Peyer's patch (tissue), 4 donors: ENCODE measurements at regions not wholly inside any gene's neighbourhood (a gene's known extent, or its start where the extent isn't known, plus 50 kb on each side); places are given as distances from the start of the nearest gene placed in this dataset.

Source experiments
- DNase-seq, 3 donors: peaks; one replicate each; pipeline ENCODE4 v3.0.0-alpha.2; 2017 to 2019
- H3K27ac ChIP-seq, 4 donors: fragments of 200-600 bp; sonication (generic); one replicate each; pipeline ENCODE4 v1.5.1; 2016 to 2019
- H3K27me3 ChIP-seq, 2 donors: fragments of 200-600 bp; sonication (generic); one replicate each; pipeline ENCODE4 v1.5.1; 2019
- H3K36me3 ChIP-seq, 3 donors: fragments of 200-600 bp; sonication (generic); one replicate each; pipeline ENCODE4 v1.5.1; 2016 to 2019
- H3K4me1 ChIP-seq, 4 donors: fragments of 200-600 bp; sonication (generic); one replicate each; pipeline ENCODE4 v1.5.1; 2016 to 2019
- H3K4me3 ChIP-seq, 4 donors: fragments of 200-600 bp; sonication (generic); 1 replicate in 3 of 4; 2 replicates in 1 of 4; pipeline ENCODE4 v1.5.1; 2016 to 2019; ENCODE audit warnings: mild to moderate bottlenecking in 1 of 4
- H3K9me3 ChIP-seq, 4 donors: fragments of 200-600 bp; sonication (generic); one replicate each; pipeline ENCODE4 v1.5.1; 2016 to 2019; ENCODE audit warnings: mild to moderate bottlenecking in 1 of 4
- POLR2A ChIP-seq, 2 donors: fragments of 450-650 bp; IDR thresholded peaks; one replicate each; pipeline ENCODE4 v1.5.1; 2017; ENCODE audit warnings: antibody characterized with exemption in 2 of 2, mild to moderate bottlenecking in 2 of 2, moderate library complexity in 2 of 2
- TF ChIP-seq, protein P1 (sequence below), 6 experiments: fragments of 450-650 bp in 4 of 6; fragments of 200-600 bp in 2 of 6; sonication (generic) in 1 of 6; IDR thresholded peaks; one replicate each; pipeline ENCODE4 v1.5.1; 2017 to 2019; ENCODE audit warnings: antibody characterized with exemption in 6 of 6, mild to moderate bottlenecking in 3 of 6, moderate library complexity in 1 of 6

DNA sequence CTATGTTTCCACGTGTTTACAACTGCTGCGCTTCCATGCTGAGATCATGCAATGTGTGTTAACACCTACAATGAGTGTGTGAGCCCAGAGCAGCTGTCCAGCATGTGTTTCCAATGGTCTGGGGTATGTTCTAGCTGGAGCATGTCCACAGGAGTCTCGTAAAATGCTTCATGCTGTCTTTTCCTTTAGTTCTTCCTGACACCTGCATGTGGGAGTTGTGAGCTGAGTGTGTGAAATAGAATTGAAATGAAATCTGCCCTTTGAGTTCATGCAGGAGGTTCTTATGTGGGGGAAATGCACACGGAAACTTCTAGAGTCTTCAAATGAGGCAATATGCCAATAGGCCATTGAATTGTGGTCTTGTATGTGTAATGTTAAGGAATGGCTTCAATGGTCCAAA, 205.1 kb downstream of the RND3 start:
- no peaks in the 10 kb centered on the region for H3K27me3 ChIP-seq
- peaks cover 0 to 3% (median 0%) of the 10 kb centered on the region in 4 donors for H3K4me1 ChIP-seq
- DNase-seq, result no peak
- TF ChIP-seq POLR2A (IDR thresholded peaks at IDR 0.05), result no peak
- TF ChIP-seq, protein P1, sequence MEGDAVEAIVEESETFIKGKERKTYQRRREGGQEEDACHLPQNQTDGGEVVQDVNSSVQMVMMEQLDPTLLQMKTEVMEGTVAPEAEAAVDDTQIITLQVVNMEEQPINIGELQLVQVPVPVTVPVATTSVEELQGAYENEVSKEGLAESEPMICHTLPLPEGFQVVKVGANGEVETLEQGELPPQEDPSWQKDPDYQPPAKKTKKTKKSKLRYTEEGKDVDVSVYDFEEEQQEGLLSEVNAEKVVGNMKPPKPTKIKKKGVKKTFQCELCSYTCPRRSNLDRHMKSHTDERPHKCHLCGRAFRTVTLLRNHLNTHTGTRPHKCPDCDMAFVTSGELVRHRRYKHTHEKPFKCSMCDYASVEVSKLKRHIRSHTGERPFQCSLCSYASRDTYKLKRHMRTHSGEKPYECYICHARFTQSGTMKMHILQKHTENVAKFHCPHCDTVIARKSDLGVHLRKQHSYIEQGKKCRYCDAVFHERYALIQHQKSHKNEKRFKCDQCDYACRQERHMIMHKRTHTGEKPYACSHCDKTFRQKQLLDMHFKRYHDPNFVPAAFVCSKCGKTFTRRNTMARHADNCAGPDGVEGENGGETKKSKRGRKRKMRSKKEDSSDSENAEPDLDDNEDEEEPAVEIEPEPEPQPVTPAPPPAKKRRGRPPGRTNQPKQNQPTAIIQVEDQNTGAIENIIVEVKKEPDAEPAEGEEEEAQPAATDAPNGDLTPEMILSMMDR (IDR thresholded peaks at IDR 0.05), result no peak
- no peak overlapping the region for H3K4me3 ChIP-seq
- H3K9me3 ChIP-seq, result no peaks in the 10 kb centered on the region
- no peak overlapping the region for H3K27ac ChIP-seq
- H3K36me3 ChIP-seq, result no peaks in the 10 kb centered on the region

DNA sequence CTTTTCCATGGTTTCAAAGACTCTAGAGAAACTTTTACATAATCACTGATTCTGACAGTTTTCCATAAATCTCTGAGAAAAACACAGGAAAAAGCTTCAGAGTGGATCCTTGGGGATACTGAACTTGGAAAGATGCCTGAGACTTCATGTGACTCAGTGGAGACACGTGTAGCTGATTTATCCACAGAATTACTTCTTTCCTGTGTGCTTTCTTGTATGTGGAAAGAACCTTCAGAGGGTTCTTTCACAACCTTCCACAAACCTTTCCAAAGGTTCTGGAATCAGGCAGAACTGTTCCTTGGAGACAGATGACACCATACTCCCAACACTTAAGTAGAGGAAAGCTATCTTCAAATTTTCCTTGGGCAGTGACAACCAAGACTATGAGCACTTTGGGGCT, 207.2 kb downstream of the RND3 start:
- Histone ChIP-seq H3K36me3 (no peaks in the 10 kb centered on the region), H3K27ac (peak overlapping the region in 1 of 4 donors; percentile 32), H3K4me1 (peaks cover 0 to 3% (median 0%) of the 10 kb centered on the region in 4 donors), H3K9me3 (no peaks in the 10 kb centered on the region), H3K27me3 (no peaks in the 10 kb centered on the region), H3K4me3 (no peak overlapping the region)
- no peak for DNase-seq
- TF ChIP-seq, protein P1 (IDR thresholded peaks at IDR 0.05), result no peak
- no peak for TF ChIP-seq POLR2A (IDR thresholded peaks at IDR 0.05)

- Histone ChIP-seq H3K27ac (peak overlapping the region in 1 of 4 donors; percentile 32), H3K9me3 (no peaks in the 10 kb centered on the region)
- TF ChIP-seq, protein P1 (IDR thresholded peaks at IDR 0.05), result no peak
- TF ChIP-seq POLR2A (IDR thresholded peaks at IDR 0.05), result no peak
These were observed 207.8 kb downstream of the RND3 start for GRCh38 chr2:150279686-150280085.

DNA sequence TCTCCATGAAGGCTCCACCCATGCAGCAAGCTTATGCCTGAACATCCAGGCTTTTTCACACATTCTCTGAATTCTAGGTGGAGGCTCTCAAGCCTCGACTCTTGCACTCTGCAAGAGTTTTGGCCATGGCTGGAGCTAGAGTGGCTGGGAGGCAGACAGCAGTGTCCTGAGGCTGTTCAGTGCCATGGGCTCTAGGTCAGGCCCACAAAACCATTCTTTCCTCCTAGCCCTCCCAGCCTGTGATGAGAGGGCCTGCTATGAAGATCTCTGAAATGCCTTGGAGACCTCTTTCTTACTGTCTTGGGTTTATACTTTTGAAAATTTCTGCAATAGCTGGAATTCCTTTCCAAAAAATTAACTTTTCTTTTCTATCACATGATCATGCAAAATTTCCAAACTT, 210.7 kb downstream of the RND3 start:
- Histone ChIP-seq H3K36me3 (no peaks in the 10 kb centered on the region), H3K27ac (no peak overlapping the region), H3K4me3 (no peak overlapping the region), H3K4me1 (peaks cover 0 to under 1% (median 0%) of the 10 kb centered on the region in 4 donors), H3K9me3 (no peaks in the 10 kb centered on the region), H3K27me3 (no peaks in the 10 kb centered on the region)
- TF ChIP-seq, protein P1 (IDR thresholded peaks at IDR 0.05), result no peak
- TF ChIP-seq POLR2A (IDR thresholded peaks at IDR 0.05), result no peak
- no peak for DNase-seq

More at GRCh38 chr2:150279686-150280085, 207.8 kb downstream of the RND3 start:
- H3K4me3 ChIP-seq, result no peak overlapping the region
- peaks cover 0 to 3% (median 0%) of the 10 kb centered on the region in 4 donors for H3K4me1 ChIP-seq
- DNase-seq, result no peak
- H3K27me3 ChIP-seq, result no peaks in the 10 kb centered on the region
- no peaks in the 10 kb centered on the region for H3K36me3 ChIP-seq

DNA sequence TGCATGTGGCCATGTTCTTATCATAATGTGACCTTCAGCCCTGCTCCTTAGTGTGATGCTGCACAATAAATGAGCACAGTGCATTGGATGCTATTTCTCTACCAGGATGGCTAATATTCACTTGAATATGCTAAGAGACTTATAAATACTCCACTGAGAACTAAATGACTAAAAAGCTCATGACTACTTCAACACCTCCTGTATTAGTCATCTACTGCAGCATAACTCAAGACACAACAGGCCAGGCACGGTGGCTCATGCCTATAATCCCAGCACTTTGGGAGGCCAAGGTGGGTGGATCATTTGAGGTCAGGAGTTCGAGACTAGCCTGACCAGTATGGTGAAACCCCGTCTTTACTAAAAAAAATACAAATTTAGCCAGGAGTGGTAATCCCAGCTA, 213.4 kb downstream of the RND3 start:
- H3K36me3 ChIP-seq, result no peaks in the 10 kb centered on the region
- H3K9me3 ChIP-seq, result no peaks in the 10 kb centered on the region
- no peak for DNase-seq
- no peaks in the 10 kb centered on the region for H3K4me1 ChIP-seq
- no peak for TF ChIP-seq POLR2A (IDR thresholded peaks at IDR 0.05)
- TF ChIP-seq, protein P1 (IDR thresholded peaks at IDR 0.05), result no peak
- H3K4me3 ChIP-seq, result no peak overlapping the region
- H3K27me3 ChIP-seq, result no peaks in the 10 kb centered on the region
- H3K27ac ChIP-seq, result no peak overlapping the region
